Neuronal stem cell (in vitro differentiated cells): ENCODE measurements at regions not wholly inside any gene's neighbourhood (a gene's known extent, or its start where the extent isn't known, plus 50 kb on each side); places are given as distances from the start of the nearest gene placed in this dataset.

ENCODE experiments used
- DNase-seq: peaks from one replicate; pipeline ENCODE4 v3.0.0-alpha.2; 2013; ENCODE audit warnings: low spot score
- H2AFZ ChIP-seq: one replicate; pipeline ENCODE4 v1.6.1; 2013; ENCODE audit warnings: mild to moderate bottlenecking, low read length, inconsistent platforms
- H2AK5ac ChIP-seq: 2 replicates; pipeline ENCODE4 v1.6.1; 2013; ENCODE audit warnings: low read depth, mild to moderate bottlenecking, inconsistent platforms, low read length, moderate library complexity, mixed read lengths
- H2BK120ac ChIP-seq: 2 replicates; pipeline ENCODE4 v1.6.1; 2013; ENCODE audit warnings: low read depth, mild to moderate bottlenecking, inconsistent platforms, low read length, moderate library complexity, mixed read lengths
- H2BK12ac ChIP-seq: one replicate; pipeline ENCODE4 v1.6.1; 2013; ENCODE audit warnings: low read length, inconsistent platforms
- H2BK15ac ChIP-seq: 2 replicates; pipeline ENCODE4 v1.6.1; 2013; ENCODE audit warnings: mild to moderate bottlenecking, low read length, inconsistent platforms, mixed read lengths
- H2BK5ac ChIP-seq: one replicate; pipeline ENCODE4 v1.6.1; 2013; ENCODE audit warnings: inconsistent platforms, mild to moderate bottlenecking, low read length, moderate library complexity
- H3K14ac ChIP-seq: one replicate; pipeline ENCODE4 v1.6.1; 2013; ENCODE audit warnings: low read length, inconsistent platforms
- H3K18ac ChIP-seq: 2 replicates; pipeline ENCODE4 v1.6.1; 2013; ENCODE audit warnings: low read length, inconsistent platforms
- H3K23ac ChIP-seq: 2 replicates; pipeline ENCODE4 v1.6.1; 2013; ENCODE audit warnings: low read depth, mild to moderate bottlenecking, mixed read lengths, low read length, inconsistent platforms; ENCODE audit not compliant: poor library complexity
- H3K27ac ChIP-seq: replicated peaks from 3 replicates; pipeline ENCODE4 v1.5.1; 2013; ENCODE audit warnings: low read length, inconsistent platforms
- H3K27me3 ChIP-seq, 3 experiments: 2 replicates each; pipeline ENCODE4 v1.6.1; 2013; ENCODE audit warnings: low read length in 3 of 3, mild to moderate bottlenecking in 2 of 3, inconsistent platforms in 1 of 3, low read depth in 1 of 3, mixed read lengths in 1 of 3, moderate library complexity in 1 of 3; ENCODE audit not compliant: control insufficient read depth in 3 of 3, insufficient read depth in 3 of 3
- H3K36me3 ChIP-seq, 2 donors: replicated peaks in 1 of 2; 2 replicates each; pipeline ENCODE4 v1.6.1; 2013; ENCODE audit warnings: low read length in 2 of 2; ENCODE audit not compliant: control insufficient read depth in 2 of 2, insufficient read depth in 2 of 2
- H3K4ac ChIP-seq: 2 replicates; pipeline ENCODE4 v1.6.1; 2013; ENCODE audit warnings: inconsistent platforms, mild to moderate bottlenecking, low read length, moderate library complexity
- H3K4me1 ChIP-seq, 2 donors: 1 replicate in 1 of 2; 2 replicates in 1 of 2; pipeline ENCODE4 v1.6.1; 2013; ENCODE audit warnings: low read length in 2 of 2, low read depth in 1 of 2; ENCODE audit not compliant: control insufficient read depth in 2 of 2, insufficient read depth in 1 of 2
- H3K4me2 ChIP-seq: one replicate; pipeline ENCODE4 v1.6.1; 2013; ENCODE audit warnings: mild to moderate bottlenecking, low read length, inconsistent platforms; ENCODE audit not compliant: insufficient read depth, poor library complexity, severe bottlenecking
- H3K4me3 ChIP-seq, 2 donors: 2 replicates each; pipeline ENCODE4 v1.5.1; 2013; ENCODE audit warnings: low read length in 2 of 2, mild to moderate bottlenecking in 2 of 2, inconsistent platforms in 1 of 2, moderate library complexity in 1 of 2
- H3K79me1 ChIP-seq: one replicate; pipeline ENCODE4 v1.6.1; 2013; ENCODE audit warnings: low read depth, mild to moderate bottlenecking, inconsistent platforms, low read length, moderate library complexity
- H3K9ac ChIP-seq: one replicate; pipeline ENCODE4 v1.6.1; 2013; ENCODE audit warnings: mild to moderate bottlenecking, low read depth, low read length, inconsistent platforms; ENCODE audit not compliant: poor library complexity
- H3K9me3 ChIP-seq, 2 donors: replicated peaks in 1 of 2; 2 replicates each; pipeline versions ENCODE3 to v1.6.1; 2013; ENCODE audit warnings: low read length in 2 of 2, mild to moderate bottlenecking in 2 of 2, inconsistent platforms in 1 of 2, low read depth in 1 of 2, mixed read lengths in 1 of 2, moderate library complexity in 1 of 2; ENCODE audit not compliant: control insufficient read depth in 2 of 2, insufficient read depth in 1 of 2
- H4K8ac ChIP-seq: one replicate; pipeline ENCODE4 v1.6.1; 2013; ENCODE audit warnings: low read depth, mild to moderate bottlenecking, inconsistent platforms, low read length, moderate library complexity
- H4K91ac ChIP-seq: one replicate; pipeline ENCODE4 v1.6.1; 2013; ENCODE audit warnings: low read length, low read depth, mild to moderate bottlenecking, inconsistent platforms; ENCODE audit not compliant: poor library complexity
- WGBS, 2 donors: extraction: QIAGEN DNeasy Blood & Tissue Kit; methylation state at CpG; one replicate each; pipeline ENCODE4 v1.1.7; 2013; ENCODE audit warnings: missing lambda C conversion rate in 2 of 2, mixed read lengths in 1 of 2; ENCODE audit not compliant: insufficient read length in 2 of 2, insufficient replicate concordance in 1 of 2; ENCODE audit errors: extremely low coverage in 2 of 2; 5-methylcytosine and 5-hydroxymethylcytosine counted together

- H2AFZ ChIP-seq: no peak overlapping the region
- H2AK5ac ChIP-seq: no peak overlapping the region
- H3K18ac ChIP-seq: no peak overlapping the region
- H3K23ac ChIP-seq: no peak overlapping the region
- peaks cover 0 to 2% of the 10 kb centered on the region in 2 donors for H3K4me1 ChIP-seq
- no peaks in the 10 kb centered on the region for H3K27me3 ChIP-seq
- no peak overlapping the region for H3K4ac ChIP-seq
- no peak overlapping the region for H2BK5ac ChIP-seq
- H3K14ac ChIP-seq: no peak overlapping the region
- no peak overlapping the region for H2BK120ac ChIP-seq
- no peak overlapping the region for H2BK12ac ChIP-seq
- DNase-seq: no peak
- H4K91ac ChIP-seq: no peak overlapping the region
- no peak overlapping the region for H4K8ac ChIP-seq
- no peak overlapping the region for H3K4me2 ChIP-seq
- H3K27ac ChIP-seq: no peak overlapping the region
- H3K36me3 ChIP-seq: no peaks in the 10 kb centered on the region
- H3K4me3 ChIP-seq: no peak overlapping the region
- no peaks in the 10 kb centered on the region for H3K9me3 ChIP-seq
- WGBS, 2 donors: no CpG with 5 or more reads among the region's 3 CpGs
- H3K9ac ChIP-seq: no peak overlapping the region
- no peak overlapping the region for H2BK15ac ChIP-seq
- no peaks in the 10 kb centered on the region for H3K79me1 ChIP-seq
These were observed 235.2 kb upstream of the NOX3 start for GRCh38 chr6:155690820-155691219.

GRCh38 chr6:155687645-155688044, 232.0 kb upstream of the NOX3 start:
- H2BK12ac ChIP-seq: no peak overlapping the region

GRCh38 chr6:155684416-155685196, 229.0 kb upstream of the NOX3 start:
- no CpG with 5 or more reads among the region's 5 CpGs for WGBS, 2 donors

More at GRCh38 chr6:155687645-155688044, 232.0 kb upstream of the NOX3 start:
- peaks cover 0 to 2% of the 10 kb centered on the region in 2 donors for H3K4me1 ChIP-seq
- H3K9me3 ChIP-seq: no peaks in the 10 kb centered on the region
- H3K4me2 ChIP-seq: no peak overlapping the region
- H3K14ac ChIP-seq: no peak overlapping the region
- H3K4ac ChIP-seq: no peak overlapping the region
- no peak overlapping the region for H3K18ac ChIP-seq
- no peak overlapping the region for H2BK120ac ChIP-seq
- H2AK5ac ChIP-seq: no peak overlapping the region
- H2AFZ ChIP-seq: no peak overlapping the region
- no peak overlapping the region for H4K8ac ChIP-seq
- no peak for DNase-seq
- no peak overlapping the region for H3K23ac ChIP-seq
- no CpG with 5 or more reads among the region's 6 CpGs for WGBS, 2 donors
- no peaks in the 10 kb centered on the region for H3K36me3 ChIP-seq
- no peak overlapping the region for H4K91ac ChIP-seq
- no peaks in the 10 kb centered on the region for H3K79me1 ChIP-seq
- no peak overlapping the region for H3K27ac ChIP-seq
- no peak overlapping the region for H3K9ac ChIP-seq
- no peak overlapping the region for H2BK15ac ChIP-seq
- no peak overlapping the region for H3K4me3 ChIP-seq
- H2BK5ac ChIP-seq: no peak overlapping the region
- H3K27me3 ChIP-seq: no peaks in the 10 kb centered on the region

GRCh38 chr6:155678361-155678760, 222.7 kb upstream of the NOX3 start:
- H3K9me3 ChIP-seq: no peaks in the 10 kb centered on the region
- no CpG with 5 or more reads among the region's 3 CpGs for WGBS, 2 donors
- H3K27ac ChIP-seq: no peak overlapping the region
- no peak overlapping the region for H2BK120ac ChIP-seq
- no peak overlapping the region for H2BK5ac ChIP-seq
- no peak overlapping the region for H3K4ac ChIP-seq
- H3K4me2 ChIP-seq: no peak overlapping the region
- no peaks in the 10 kb centered on the region for H3K36me3 ChIP-seq
- H2BK15ac ChIP-seq: no peak overlapping the region
- no peaks in the 10 kb centered on the region for H3K4me1 ChIP-seq
- no peak overlapping the region for H3K14ac ChIP-seq
- H3K23ac ChIP-seq: no peak overlapping the region
- H3K79me1 ChIP-seq: no peaks in the 10 kb centered on the region
- H2AK5ac ChIP-seq: no peak overlapping the region
- no peak overlapping the region for H3K9ac ChIP-seq
- H2AFZ ChIP-seq: no peak overlapping the region
- no peak overlapping the region for H3K18ac ChIP-seq
- H4K8ac ChIP-seq: no peak overlapping the region
- H3K27me3 ChIP-seq: no peaks in the 10 kb centered on the region
- H3K4me3 ChIP-seq: no peak overlapping the region
- no peak overlapping the region for H4K91ac ChIP-seq
- H2BK12ac ChIP-seq: no peak overlapping the region
- DNase-seq: no peak

More at GRCh38 chr6:155684416-155685196, 229.0 kb upstream of the NOX3 start:
- no peak overlapping the region for H2AFZ ChIP-seq
- no peak overlapping the region for H3K18ac ChIP-seq
- no peaks in the 10 kb centered on the region for H3K4me1 ChIP-seq
- H3K79me1 ChIP-seq: no peaks in the 10 kb centered on the region
- H3K9me3 ChIP-seq: no peaks in the 10 kb centered on the region
- no peak overlapping the region for H3K4ac ChIP-seq
- H3K36me3 ChIP-seq: no peaks in the 10 kb centered on the region
- no peak overlapping the region for H2BK5ac ChIP-seq
- H3K27me3 ChIP-seq: no peaks in the 10 kb centered on the region
- no peak overlapping the region for H3K27ac ChIP-seq
- no peak overlapping the region for H3K14ac ChIP-seq
- no peak overlapping the region for H2AK5ac ChIP-seq
- H3K4me3 ChIP-seq: no peak overlapping the region
- H3K9ac ChIP-seq: no peak overlapping the region
- no peak overlapping the region for H3K4me2 ChIP-seq
- H4K91ac ChIP-seq: no peak overlapping the region
- H4K8ac ChIP-seq: no peak overlapping the region
- H3K23ac ChIP-seq: no peak overlapping the region
- DNase-seq: no peak
- H2BK12ac ChIP-seq: no peak overlapping the region
- no peak overlapping the region for H2BK120ac ChIP-seq
- no peak overlapping the region for H2BK15ac ChIP-seq
